ENCODE measurements at regions not wholly inside any gene's neighbourhood (a gene's known extent, or its start where the extent isn't known, plus 50 kb on each side); places are given as distances from the start of the nearest gene placed in this dataset.
A peak's percentile ranks its signal among the peaks of the same experiment; 100 is the strongest.

- Histone ChIP-seq H3K9ac (no peak overlapping the region), H3K79me2 (ENCODE audit: insufficient read depth) (no peaks in the 10 kb centered on the region), H3K4me3 (no peak overlapping the region), H3K27ac (peak overlapping the region; percentile 42), H4K20me1 (ENCODE audit: insufficient read depth) (no peaks in the 10 kb centered on the region), H3K9me3 (ENCODE audit: low read depth) (no peaks in the 10 kb centered on the region), H3K36me3 (ENCODE audit: low read depth) (no peaks in the 10 kb centered on the region), H3K9me2 (ENCODE audit: insufficient read depth) (no peaks in the 10 kb centered on the region), H3F3A (ENCODE audit: insufficient read depth) (peaks cover 37% of the 10 kb centered on the region), H3K4me2 (ENCODE audit: unreplicated experiment) (no peak overlapping the region), H2AFZ (no peak overlapping the region), H3K27me3 (replicated peaks; ENCODE audit: insufficient read depth) (no peaks in the 10 kb centered on the region), H3K4me1 (ENCODE audit: insufficient read depth) (peaks cover 44% of the 10 kb centered on the region)
- no peak for TF ChIP-seq EZH2phosphoT487 (IDR thresholded peaks at IDR 0.05; ENCODE audit: insufficient read depth, low read depth)
- no peak for TF ChIP-seq EZH2 (IDR thresholded peaks at IDR 0.05; ENCODE audit: insufficient read depth, poor library complexity, severe bottlenecking)
- in situ Hi-C loops (cut with MboI): no loop called here
- DNase-seq: peak; percentile 67
- WGBS, 2 experiments (ENCODE audit: low coverage in 1 of 2, low lambda C conversion rate in 2 of 2, missing lambda C conversion rate in 2 of 2): 100% methylated on average over 1 of the region's 1 CpG
Observed at GRCh38 chr1:172885971-172886370, 164.8 kb downstream of the TNFSF18 start.

DNA sequence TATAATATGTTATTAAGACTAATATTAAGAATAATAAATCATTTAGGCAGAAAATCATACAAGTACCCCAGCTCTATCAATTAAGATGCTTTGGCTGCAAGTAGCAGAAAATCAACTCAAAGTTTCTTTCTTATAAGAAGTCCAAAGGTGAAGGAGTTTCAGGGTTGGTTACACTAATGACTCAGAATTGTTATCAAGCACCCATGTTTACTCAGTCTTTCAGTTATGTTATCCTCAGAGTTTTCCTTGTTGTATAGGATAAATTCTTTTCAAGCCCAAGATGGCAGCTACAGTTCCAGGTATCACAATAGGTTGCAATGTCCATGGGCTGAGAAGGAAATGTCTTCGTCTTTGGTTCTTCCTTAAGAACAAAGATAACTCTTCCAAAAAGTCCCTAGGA is 163.6 kb downstream of the TNFSF18 start:
- no peak overlapping the region for H3K27ac ChIP-seq
- no peak overlapping the region for H3K9ac ChIP-seq
- peaks cover 37% of the 10 kb centered on the region for H3F3A ChIP-seq (ENCODE audit: insufficient read depth)
- H3K27me3 ChIP-seq (replicated peaks; ENCODE audit: insufficient read depth): no peaks in the 10 kb centered on the region
- DNase-seq: no peak
- no peaks in the 10 kb centered on the region for H4K20me1 ChIP-seq (ENCODE audit: insufficient read depth)
- peaks cover 44% of the 10 kb centered on the region for H3K4me1 ChIP-seq (ENCODE audit: insufficient read depth)
- no peak overlapping the region for H3K4me2 ChIP-seq (ENCODE audit: unreplicated experiment)
- TF ChIP-seq EZH2 (IDR thresholded peaks at IDR 0.05; ENCODE audit: insufficient read depth, poor library complexity, severe bottlenecking) (no peak), EZH2phosphoT487 (IDR thresholded peaks at IDR 0.05; ENCODE audit: insufficient read depth, low read depth) (no peak)
- H2AFZ ChIP-seq: no peak overlapping the region
- in situ Hi-C loops (cut with MboI): no loop called here
- no peaks in the 10 kb centered on the region for H3K9me2 ChIP-seq (ENCODE audit: insufficient read depth)
- H3K79me2 ChIP-seq (ENCODE audit: insufficient read depth): no peaks in the 10 kb centered on the region
- WGBS, 2 experiments (ENCODE audit: low coverage in 1 of 2, low lambda C conversion rate in 2 of 2, missing lambda C conversion rate in 2 of 2): 91 to 100% methylated on average over 1 of the region's 1 CpG
- H3K36me3 ChIP-seq (ENCODE audit: low read depth): no peaks in the 10 kb centered on the region
- no peaks in the 10 kb centered on the region for H3K9me3 ChIP-seq (ENCODE audit: low read depth)
- H3K4me3 ChIP-seq: no peak overlapping the region

DNA sequence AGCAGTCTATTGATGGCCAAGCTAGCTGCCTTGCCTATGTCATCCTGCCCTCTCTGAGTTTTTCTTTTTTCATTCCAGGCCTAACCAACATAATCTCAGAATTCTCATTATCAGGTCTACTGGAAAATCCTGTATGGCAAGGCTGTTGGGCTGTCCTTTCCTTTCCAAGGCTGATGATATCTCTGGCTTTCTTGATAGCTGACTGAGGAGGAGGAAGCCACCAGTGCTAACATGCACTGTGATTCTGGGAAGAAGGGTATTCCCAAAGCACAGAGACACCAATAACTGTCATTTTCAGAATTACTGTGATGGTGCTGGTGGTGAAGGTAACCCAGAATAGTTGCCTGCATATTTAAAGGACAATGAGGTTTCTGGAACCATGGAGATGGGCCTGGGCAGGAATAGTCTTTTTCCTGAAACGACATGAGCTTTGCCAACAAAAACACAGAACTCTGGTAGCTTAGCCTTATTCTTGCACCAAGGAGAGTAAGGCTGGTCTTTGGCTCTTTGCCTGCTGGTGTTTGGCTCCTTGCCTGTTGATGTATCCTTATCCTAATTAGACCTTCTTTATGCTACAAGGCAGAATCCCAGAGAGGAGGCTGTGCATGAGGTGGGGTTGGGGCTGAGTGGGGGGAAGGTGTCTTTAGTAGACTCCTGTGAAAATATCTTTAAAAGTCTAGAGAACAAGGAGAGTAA is 157.4 kb downstream of the TNFSF18 start:
- H2AFZ ChIP-seq: no peak overlapping the region

GRCh38 chr1:172894349-172895049 is 156.2 kb downstream of the TNFSF18 start:
- WGBS, 2 experiments (ENCODE audit: low coverage in 1 of 2, low lambda C conversion rate in 2 of 2, missing lambda C conversion rate in 2 of 2): 66 to 68% methylated on average over 8 of the region's 8 CpGs
- Histone ChIP-seq H3K4me2 (ENCODE audit: unreplicated experiment) (peak overlapping the region; percentile 73), H3K79me2 (ENCODE audit: insufficient read depth) (no peaks in the 10 kb centered on the region), H3K4me3 (peak overlapping the region; percentile 52), H3K9me2 (ENCODE audit: insufficient read depth) (no peaks in the 10 kb centered on the region), H3K36me3 (ENCODE audit: low read depth) (no peaks in the 10 kb centered on the region), H4K20me1 (ENCODE audit: insufficient read depth) (no peaks in the 10 kb centered on the region), H3K27ac (no peak overlapping the region), H3F3A (ENCODE audit: insufficient read depth) (peaks cover 10% of the 10 kb centered on the region), H3K4me1 (ENCODE audit: insufficient read depth) (peaks cover 30% of the 10 kb centered on the region), H2AFZ (peak overlapping the region; percentile 59), H3K9me3 (ENCODE audit: low read depth) (no peaks in the 10 kb centered on the region), H3K9ac (no peak overlapping the region), H3K27me3 (replicated peaks; ENCODE audit: insufficient read depth) (no peaks in the 10 kb centered on the region)
- TF ChIP-seq EZH2 (IDR thresholded peaks at IDR 0.05; ENCODE audit: insufficient read depth, poor library complexity, severe bottlenecking): no peak
- no peak for TF ChIP-seq EZH2phosphoT487 (IDR thresholded peaks at IDR 0.05; ENCODE audit: insufficient read depth, low read depth)
- in situ Hi-C loops (cut with MboI): no loop called here
- DNase-seq: no peak

More for the DNA sequence above, 157.4 kb downstream of the TNFSF18 start:
- DNase-seq: no peak
- H3K79me2 ChIP-seq (ENCODE audit: insufficient read depth): no peaks in the 10 kb centered on the region
- H3K9me3 ChIP-seq (ENCODE audit: low read depth): no peaks in the 10 kb centered on the region
- no peaks in the 10 kb centered on the region for H3K36me3 ChIP-seq (ENCODE audit: low read depth)
- no peak for TF ChIP-seq EZH2phosphoT487 (IDR thresholded peaks at IDR 0.05; ENCODE audit: insufficient read depth, low read depth)
- TF ChIP-seq EZH2 (IDR thresholded peaks at IDR 0.05; ENCODE audit: insufficient read depth, poor library complexity, severe bottlenecking): no peak
- H3K4me3 ChIP-seq: no peak overlapping the region
- H3K9me2 ChIP-seq (ENCODE audit: insufficient read depth): no peaks in the 10 kb centered on the region
- H4K20me1 ChIP-seq (ENCODE audit: insufficient read depth): no peaks in the 10 kb centered on the region
- no peaks in the 10 kb centered on the region for H3K27me3 ChIP-seq (replicated peaks; ENCODE audit: insufficient read depth)
- in situ Hi-C loops (cut with MboI): no loop called here
- WGBS, 2 experiments (ENCODE audit: low coverage in 1 of 2, low lambda C conversion rate in 2 of 2, missing lambda C conversion rate in 2 of 2): 6 to 28% methylated on average over 1 of the region's 1 CpG
- no peak overlapping the region for H3K9ac ChIP-seq
- H3K4me2 ChIP-seq (ENCODE audit: unreplicated experiment): no peak overlapping the region
- no peak overlapping the region for H3K27ac ChIP-seq
- H3F3A ChIP-seq (ENCODE audit: insufficient read depth): peaks cover 7% of the 10 kb centered on the region
- H3K4me1 ChIP-seq (ENCODE audit: insufficient read depth): peaks cover 22% of the 10 kb centered on the region

All from GM23248 (cell line).